ENCODE measurements at regions not wholly inside any gene's neighbourhood (a gene's known extent, or its start where the extent isn't known, plus 50 kb on each side); places are given as distances from the start of the nearest gene placed in this dataset.

DNA sequence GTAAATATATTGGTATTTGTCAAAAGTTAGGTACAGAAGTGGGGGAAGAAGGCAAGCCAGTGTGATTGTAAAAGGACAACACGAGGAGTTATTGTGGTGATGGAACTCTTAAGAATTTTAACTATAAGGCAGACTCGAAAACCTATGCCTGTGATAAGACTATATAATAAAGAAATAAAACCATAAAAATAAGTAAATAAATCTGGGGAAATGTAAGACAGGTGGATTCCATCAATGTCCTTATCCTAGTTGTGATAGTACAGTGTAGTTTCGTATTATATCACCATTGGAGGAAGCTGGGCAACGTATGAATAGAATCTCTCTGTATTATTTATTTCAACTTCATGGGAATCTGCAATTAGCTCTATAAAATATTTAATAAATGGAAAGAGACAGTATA is 395.7 kb downstream of the CDC14C start:
- H3K79me2 ChIP-seq (ENCODE audit: insufficient read depth, low read length): no peaks in the 10 kb centered on the region
- TF ChIP-seq EZH2 (IDR thresholded peaks at IDR 0.05; ENCODE audit: insufficient read depth, low read length): no peak
- TF ChIP-seq, protein P1, sequence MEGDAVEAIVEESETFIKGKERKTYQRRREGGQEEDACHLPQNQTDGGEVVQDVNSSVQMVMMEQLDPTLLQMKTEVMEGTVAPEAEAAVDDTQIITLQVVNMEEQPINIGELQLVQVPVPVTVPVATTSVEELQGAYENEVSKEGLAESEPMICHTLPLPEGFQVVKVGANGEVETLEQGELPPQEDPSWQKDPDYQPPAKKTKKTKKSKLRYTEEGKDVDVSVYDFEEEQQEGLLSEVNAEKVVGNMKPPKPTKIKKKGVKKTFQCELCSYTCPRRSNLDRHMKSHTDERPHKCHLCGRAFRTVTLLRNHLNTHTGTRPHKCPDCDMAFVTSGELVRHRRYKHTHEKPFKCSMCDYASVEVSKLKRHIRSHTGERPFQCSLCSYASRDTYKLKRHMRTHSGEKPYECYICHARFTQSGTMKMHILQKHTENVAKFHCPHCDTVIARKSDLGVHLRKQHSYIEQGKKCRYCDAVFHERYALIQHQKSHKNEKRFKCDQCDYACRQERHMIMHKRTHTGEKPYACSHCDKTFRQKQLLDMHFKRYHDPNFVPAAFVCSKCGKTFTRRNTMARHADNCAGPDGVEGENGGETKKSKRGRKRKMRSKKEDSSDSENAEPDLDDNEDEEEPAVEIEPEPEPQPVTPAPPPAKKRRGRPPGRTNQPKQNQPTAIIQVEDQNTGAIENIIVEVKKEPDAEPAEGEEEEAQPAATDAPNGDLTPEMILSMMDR (IDR thresholded peaks at IDR 0.05; ENCODE audit: insufficient read depth, low read depth, low read length): no peak
- no peaks in the 10 kb centered on the region for H3K36me3 Mint-ChIP-seq (ENCODE audit: low read depth, unreplicated experiment)
- no peak overlapping the region for H3K4me3 Mint-ChIP-seq (ENCODE audit: unreplicated experiment)
- H3K9me3 Mint-ChIP-seq (ENCODE audit: unreplicated experiment): no peaks in the 10 kb centered on the region
- no peak overlapping the region for H3K4me2 ChIP-seq (ENCODE audit: low read length)
- H2AFZ ChIP-seq (ENCODE audit: low read depth, low read length): no peak overlapping the region
- H3K27me3 Mint-ChIP-seq (ENCODE audit: low read depth, unreplicated experiment): no peaks in the 10 kb centered on the region
- no peaks in the 10 kb centered on the region for H4K20me1 ChIP-seq (ENCODE audit: insufficient read depth, low read length)
- no peaks in the 10 kb centered on the region for H3K4me1 ChIP-seq (ENCODE audit: insufficient read depth, low read length)
- no peaks in the 10 kb centered on the region for H3K4me1 Mint-ChIP-seq (ENCODE audit: low read depth, unreplicated experiment)
- no peaks in the 10 kb centered on the region for H3K9me3 ChIP-seq (ENCODE audit: insufficient read depth, low read depth, low read length)
- H3K27me3 ChIP-seq (ENCODE audit: insufficient read depth, low read length): no peaks in the 10 kb centered on the region
- H3K27ac Mint-ChIP-seq (ENCODE audit: unreplicated experiment): no peak overlapping the region
- FAIRE-seq (no peak), DNase-seq (ENCODE audit: low read depth) (no peak)
- no peak overlapping the region for H3K4me3 ChIP-seq (ENCODE audit: insufficient read depth, low read depth, low read length)
- no peak overlapping the region for H3K9ac ChIP-seq (ENCODE audit: low read length)
- H3K36me3 ChIP-seq (ENCODE audit: insufficient read depth, low read length): no peaks in the 10 kb centered on the region
- H3K27ac ChIP-seq (ENCODE audit: low read depth, low read length): no peak overlapping the region

DNA sequence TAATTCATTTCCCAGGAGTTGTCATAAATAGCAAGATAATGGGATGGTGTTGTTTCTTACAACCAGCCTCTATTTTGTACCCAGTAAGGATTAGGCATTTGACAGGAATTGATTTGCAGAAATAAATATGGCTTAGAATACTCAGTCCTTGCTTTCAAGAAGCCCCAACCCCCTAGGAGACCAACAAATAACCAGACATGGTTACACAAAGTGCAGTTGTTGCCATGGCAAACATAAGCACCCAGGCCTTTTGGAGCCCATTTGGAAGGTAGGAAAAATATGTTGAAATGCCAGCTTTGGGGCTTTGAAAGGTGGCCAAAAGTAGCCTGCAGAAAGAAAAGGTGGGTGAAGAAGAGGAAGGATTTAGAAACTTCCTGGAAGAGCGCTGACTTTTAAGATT is 397.5 kb downstream of the CDC14C start:
- TF ChIP-seq, protein P1 (IDR thresholded peaks at IDR 0.05; ENCODE audit: insufficient read depth, low read depth, low read length): no peak
- no peak for TF ChIP-seq EZH2 (IDR thresholded peaks at IDR 0.05; ENCODE audit: insufficient read depth, low read length)
- Histone ChIP-seq H3K79me2 (ENCODE audit: insufficient read depth, low read length) (no peaks in the 10 kb centered on the region), H3K4me3 (ENCODE audit: insufficient read depth, low read depth, low read length) (no peak overlapping the region), H4K20me1 (ENCODE audit: insufficient read depth, low read length) (no peaks in the 10 kb centered on the region), H3K27ac (ENCODE audit: low read depth, low read length) (no peak overlapping the region), H3K4me1 (ENCODE audit: insufficient read depth, low read length) (no peaks in the 10 kb centered on the region), H3K9me3 (ENCODE audit: insufficient read depth, low read depth, low read length) (no peaks in the 10 kb centered on the region), H2AFZ (ENCODE audit: low read depth, low read length) (no peak overlapping the region), H3K36me3 (ENCODE audit: insufficient read depth, low read length) (no peaks in the 10 kb centered on the region), H3K4me2 (ENCODE audit: low read length) (no peak overlapping the region), H3K27me3 (ENCODE audit: insufficient read depth, low read length) (no peaks in the 10 kb centered on the region), H3K9ac (ENCODE audit: low read length) (no peak overlapping the region)
- Mint-ChIP-seq H3K27ac (ENCODE audit: unreplicated experiment) (no peak overlapping the region), H3K9me3 (ENCODE audit: unreplicated experiment) (no peaks in the 10 kb centered on the region), H3K36me3 (ENCODE audit: low read depth, unreplicated experiment) (no peaks in the 10 kb centered on the region), H3K4me1 (ENCODE audit: low read depth, unreplicated experiment) (no peaks in the 10 kb centered on the region), H3K4me3 (ENCODE audit: unreplicated experiment) (no peak overlapping the region), H3K27me3 (ENCODE audit: low read depth, unreplicated experiment) (no peaks in the 10 kb centered on the region)
- FAIRE-seq (no peak), DNase-seq (ENCODE audit: low read depth) (no peak)

DNA sequence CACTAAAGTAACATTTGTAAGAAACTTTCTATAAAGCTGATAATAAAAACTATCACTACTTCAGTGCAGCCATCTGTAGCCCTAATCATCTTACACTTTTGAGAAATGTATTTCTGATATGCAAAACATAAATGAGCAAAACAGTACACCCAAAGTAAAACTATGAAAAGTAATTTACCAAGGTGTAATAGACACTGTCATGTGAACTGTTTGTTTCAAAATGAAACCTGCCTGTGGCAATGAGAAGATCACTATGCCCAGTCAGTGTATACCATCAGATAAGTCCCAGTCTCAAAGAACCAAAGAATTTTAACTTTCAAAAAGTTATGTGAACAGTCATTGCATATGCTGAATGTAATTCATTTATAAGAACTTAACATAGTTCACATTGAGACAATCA is 398.1 kb downstream of the CDC14C start:
- H4K20me1 ChIP-seq (ENCODE audit: insufficient read depth, low read length): no peaks in the 10 kb centered on the region
- no peaks in the 10 kb centered on the region for H3K4me1 Mint-ChIP-seq (ENCODE audit: low read depth, unreplicated experiment)
- DNase-seq (ENCODE audit: low read depth): no peak
- H3K4me3 Mint-ChIP-seq (ENCODE audit: unreplicated experiment): no peak overlapping the region
- no peak overlapping the region for H2AFZ ChIP-seq (ENCODE audit: low read depth, low read length)
- H3K4me2 ChIP-seq (ENCODE audit: low read length): no peak overlapping the region
- TF ChIP-seq EZH2 (IDR thresholded peaks at IDR 0.05; ENCODE audit: insufficient read depth, low read length): no peak
- TF ChIP-seq, protein P1 (IDR thresholded peaks at IDR 0.05; ENCODE audit: insufficient read depth, low read depth, low read length): no peak
- no peak overlapping the region for H3K27ac Mint-ChIP-seq (ENCODE audit: unreplicated experiment)
- H3K4me3 ChIP-seq (ENCODE audit: insufficient read depth, low read depth, low read length): no peak overlapping the region
- H3K27me3 ChIP-seq (ENCODE audit: insufficient read depth, low read length): no peaks in the 10 kb centered on the region
- no peaks in the 10 kb centered on the region for H3K36me3 Mint-ChIP-seq (ENCODE audit: low read depth, unreplicated experiment)
- no peaks in the 10 kb centered on the region for H3K9me3 ChIP-seq (ENCODE audit: insufficient read depth, low read depth, low read length)
- no peaks in the 10 kb centered on the region for H3K27me3 Mint-ChIP-seq (ENCODE audit: low read depth, unreplicated experiment)
- no peak overlapping the region for H3K9ac ChIP-seq (ENCODE audit: low read length)
- no peak overlapping the region for H3K27ac ChIP-seq (ENCODE audit: low read depth, low read length)
- H3K36me3 ChIP-seq (ENCODE audit: insufficient read depth, low read length): no peaks in the 10 kb centered on the region
- no peaks in the 10 kb centered on the region for H3K9me3 Mint-ChIP-seq (ENCODE audit: unreplicated experiment)
- no peaks in the 10 kb centered on the region for H3K4me1 ChIP-seq (ENCODE audit: insufficient read depth, low read length)
- no peaks in the 10 kb centered on the region for H3K79me2 ChIP-seq (ENCODE audit: insufficient read depth, low read length)
- FAIRE-seq: no peak

Measured in astrocyte (in vitro differentiated cells and primary cell).